MCF 10A (cell line): ENCODE measurements at regions not wholly inside any gene's neighbourhood (a gene's known extent, or its start where the extent isn't known, plus 50 kb on each side); places are given as distances from the start of the nearest gene placed in this dataset.

Experiments used
- BruUV-seq: library from RNA; stranded (reverse); fragments of 400-500 nt; replicated peaks from 2 replicates; lab custom pipeline; 2021; lab: Mats Ljungman, UMichigan
- CTCF ChIA-PET: fragments of 300-600 bp; sonication (Branson Sonifier 250); formaldehyde crosslinking; extraction: SDS; loops from one replicate; lab custom pipeline; 2021; ENCODE audit warnings: antibody characterized with exemption, inconsistent platforms; lab: Yijun Ruan, JAX
- POLR2A ChIA-PET: fragments of 300-600, 350-650 bp; sonication (Branson Sonifier 250); formaldehyde crosslinking; extraction: SDS; loops from one replicate; lab custom pipeline; 2020; ENCODE audit warnings: antibody characterized with exemption, inconsistent platforms; lab: Yijun Ruan, JAX
- DNase-seq: peaks from one replicate; pipeline ENCODE4 v3.0.0-alpha.2; 2018; ENCODE audit not compliant: unreplicated experiment
- H3K27ac Mint-ChIP-seq: one replicate; pipeline ENCODE4 v1.8.0; 2022; ENCODE audit warnings: mild to moderate bottlenecking, low read depth, mixed read lengths; ENCODE audit not compliant: unreplicated experiment
- H3K27me3 Mint-ChIP-seq: one replicate; pipeline ENCODE4 v1.8.0; 2022; ENCODE audit warnings: mixed read lengths; ENCODE audit not compliant: insufficient read depth, unreplicated experiment
- H3K36me3 Mint-ChIP-seq: one replicate; pipeline ENCODE4 v1.8.0; 2022; ENCODE audit warnings: mild to moderate bottlenecking, moderate library complexity, mixed read lengths; ENCODE audit not compliant: insufficient read depth, unreplicated experiment
- H3K4me1 Mint-ChIP-seq: one replicate; pipeline ENCODE4 v1.8.0; 2022; ENCODE audit warnings: mixed read lengths; ENCODE audit not compliant: insufficient read depth, unreplicated experiment
- H3K4me3 Mint-ChIP-seq: one replicate; pipeline ENCODE4 v1.8.0; 2022; ENCODE audit warnings: mild to moderate bottlenecking, moderate library complexity, mixed read lengths; ENCODE audit not compliant: unreplicated experiment
- H3K9me3 Mint-ChIP-seq: one replicate; pipeline ENCODE4 v1.8.0; 2022; ENCODE audit warnings: mixed read lengths; ENCODE audit not compliant: unreplicated experiment
- intact Hi-C: fragments of 100-400 bp; cut with micrococcal nuclease; formaldehyde crosslinking; loops from 2 replicates; pipeline ENCODE4 v1.14.1; 2022
- TF ChIP-seq, protein P1 (sequence below): fragments of 200-600 bp; IDR thresholded peaks from one replicate; pipeline ENCODE4 v1.8.0; 2022; ENCODE audit warnings: antibody characterized with exemption, mild to moderate bottlenecking; ENCODE audit not compliant: unreplicated experiment

DNA sequence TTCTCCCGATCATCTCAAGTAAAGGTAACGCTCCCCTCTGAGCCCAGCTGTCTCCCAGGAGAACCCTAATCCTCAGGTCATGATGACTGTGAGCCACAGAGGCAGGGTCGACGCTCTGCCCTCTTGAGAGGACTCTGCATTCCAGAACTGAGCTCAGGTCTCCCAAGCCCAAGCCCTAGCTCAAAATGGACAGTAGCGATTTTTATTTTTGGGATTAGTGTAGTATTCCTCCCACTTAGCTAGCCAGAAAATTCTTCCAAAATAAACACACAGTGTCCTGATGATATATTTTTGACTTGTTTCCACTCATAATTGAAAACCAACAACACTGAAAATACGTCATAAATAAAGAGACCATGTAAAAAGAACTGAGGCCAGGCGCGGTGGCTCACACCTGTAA lies 462.0 kb upstream of the MGMT start:
- BruUV-seq: no TSS peak

DNA sequence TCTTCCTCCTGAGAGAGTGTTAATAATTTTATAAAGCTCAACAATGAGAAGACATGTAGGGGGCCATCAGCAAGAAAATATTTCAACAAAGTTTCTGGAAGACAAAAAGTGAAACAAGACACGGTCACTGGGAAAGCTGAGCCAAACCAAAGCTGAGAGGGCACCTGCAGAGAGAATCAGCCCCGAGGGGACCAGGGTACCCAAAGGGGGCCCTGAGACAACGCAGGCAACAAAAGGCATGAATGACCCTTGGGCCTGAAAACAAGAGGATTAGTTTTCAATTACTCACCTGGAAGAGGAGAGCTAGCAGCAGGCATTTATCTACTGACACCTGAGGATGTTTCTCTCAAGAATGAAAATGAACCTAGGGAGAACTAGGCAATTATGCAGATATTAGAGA lies 461.2 kb upstream of the MGMT start:
- no peak overlapping the region for H3K27ac Mint-ChIP-seq
- ChIA-PET CTCF (no interaction called here), POLR2A (no interaction called here)
- H3K4me1 Mint-ChIP-seq: no peaks in the 10 kb centered on the region
- no peaks in the 10 kb centered on the region for H3K27me3 Mint-ChIP-seq
- DNase-seq: no peak
- no peaks in the 10 kb centered on the region for H3K36me3 Mint-ChIP-seq
- H3K4me3 Mint-ChIP-seq: no peak overlapping the region
- peaks cover 11% of the 10 kb centered on the region for H3K9me3 Mint-ChIP-seq
- BruUV-seq: no TSS peak
- intact Hi-C loops: no loop called here
- TF ChIP-seq, protein P1, sequence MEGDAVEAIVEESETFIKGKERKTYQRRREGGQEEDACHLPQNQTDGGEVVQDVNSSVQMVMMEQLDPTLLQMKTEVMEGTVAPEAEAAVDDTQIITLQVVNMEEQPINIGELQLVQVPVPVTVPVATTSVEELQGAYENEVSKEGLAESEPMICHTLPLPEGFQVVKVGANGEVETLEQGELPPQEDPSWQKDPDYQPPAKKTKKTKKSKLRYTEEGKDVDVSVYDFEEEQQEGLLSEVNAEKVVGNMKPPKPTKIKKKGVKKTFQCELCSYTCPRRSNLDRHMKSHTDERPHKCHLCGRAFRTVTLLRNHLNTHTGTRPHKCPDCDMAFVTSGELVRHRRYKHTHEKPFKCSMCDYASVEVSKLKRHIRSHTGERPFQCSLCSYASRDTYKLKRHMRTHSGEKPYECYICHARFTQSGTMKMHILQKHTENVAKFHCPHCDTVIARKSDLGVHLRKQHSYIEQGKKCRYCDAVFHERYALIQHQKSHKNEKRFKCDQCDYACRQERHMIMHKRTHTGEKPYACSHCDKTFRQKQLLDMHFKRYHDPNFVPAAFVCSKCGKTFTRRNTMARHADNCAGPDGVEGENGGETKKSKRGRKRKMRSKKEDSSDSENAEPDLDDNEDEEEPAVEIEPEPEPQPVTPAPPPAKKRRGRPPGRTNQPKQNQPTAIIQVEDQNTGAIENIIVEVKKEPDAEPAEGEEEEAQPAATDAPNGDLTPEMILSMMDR: no peak

More for the DNA sequence above, 462.0 kb upstream of the MGMT start:
- Mint-ChIP-seq H3K27me3 (no peaks in the 10 kb centered on the region), H3K27ac (no peak overlapping the region), H3K4me1 (no peaks in the 10 kb centered on the region), H3K36me3 (no peaks in the 10 kb centered on the region), H3K4me3 (no peak overlapping the region), H3K9me3 (peaks cover 11% of the 10 kb centered on the region)
- ChIA-PET CTCF (no interaction called here), POLR2A (no interaction called here)
- DNase-seq: no peak
- TF ChIP-seq, protein P1: no peak
- intact Hi-C loops: no loop called here

DNA sequence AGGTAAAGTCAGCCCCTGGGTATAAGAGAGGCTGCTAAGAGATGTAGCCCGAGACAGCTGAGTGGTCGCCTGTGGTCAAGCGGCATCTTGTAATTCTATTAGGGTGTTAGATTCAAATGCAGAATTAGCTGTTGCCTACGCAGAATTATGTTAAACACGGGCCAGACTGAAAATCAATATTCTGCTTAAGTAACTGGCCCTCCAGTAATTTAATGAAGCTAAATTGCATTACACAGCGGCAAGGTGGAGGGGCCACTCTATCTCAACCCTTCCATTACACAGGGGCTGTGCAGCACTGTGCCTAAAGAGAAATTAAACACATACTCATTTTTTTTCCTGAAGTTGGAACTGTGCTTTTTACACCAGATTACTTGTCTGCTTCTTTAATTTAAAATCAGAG lies 448.5 kb upstream of the MGMT start:
- no peaks in the 10 kb centered on the region for H3K27me3 Mint-ChIP-seq

DNA sequence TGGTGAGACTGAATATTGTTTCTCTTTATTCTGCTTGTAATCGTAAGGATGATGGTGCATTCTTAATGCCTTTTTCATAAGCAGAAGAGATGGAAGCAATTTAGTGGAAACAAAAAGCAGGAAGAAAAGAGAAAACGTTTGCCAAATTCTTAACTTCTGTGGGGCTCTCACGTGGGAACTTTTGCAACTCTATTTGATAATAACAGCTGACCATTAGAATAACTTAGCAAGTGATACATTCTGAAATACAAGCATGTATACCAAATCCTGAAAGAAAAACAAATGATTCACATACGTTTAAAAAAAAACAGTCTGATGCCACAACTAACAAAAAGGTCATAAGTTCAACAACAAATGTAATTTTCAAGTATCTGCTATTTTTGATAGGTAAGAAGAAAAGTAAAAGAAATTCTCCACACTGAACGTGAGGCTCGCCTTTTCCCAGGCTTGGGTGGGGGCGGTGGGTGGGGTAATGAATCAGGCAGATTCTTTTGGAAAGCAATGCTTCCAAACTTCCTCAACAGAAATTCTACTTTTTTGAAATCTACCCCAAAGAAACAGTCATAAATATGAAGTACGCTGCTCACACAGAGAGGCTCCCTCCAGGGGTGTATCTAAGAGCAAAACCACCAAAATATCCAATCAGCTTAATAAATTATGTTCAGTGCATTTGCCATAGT lies 446.2 kb upstream of the MGMT start:
- POLR2A ChIA-PET: no interaction called here
- no peak overlapping the region for H3K4me3 Mint-ChIP-seq
- DNase-seq: no peak
- no peak overlapping the region for H3K27ac Mint-ChIP-seq
- BruUV-seq: no TSS peak
- H3K9me3 Mint-ChIP-seq: no peaks in the 10 kb centered on the region
- CTCF ChIA-PET: interaction anchor here (0.6 to 1.4 kb wide), 3 partner anchors 10 to 58 kb away, joined by 3 to 9 read pairs (median 4); no protein-coding TSS in a partner anchor
- no peaks in the 10 kb centered on the region for H3K27me3 Mint-ChIP-seq
- intact Hi-C loops: no loop called here
- TF ChIP-seq, protein P1: no peak
- no peaks in the 10 kb centered on the region for H3K36me3 Mint-ChIP-seq
- no peaks in the 10 kb centered on the region for H3K4me1 Mint-ChIP-seq

More for the DNA sequence above, 448.5 kb upstream of the MGMT start:
- DNase-seq: no peak
- intact Hi-C loops: no loop called here
- Mint-ChIP-seq H3K4me3 (no peak overlapping the region), H3K4me1 (no peaks in the 10 kb centered on the region), H3K36me3 (no peaks in the 10 kb centered on the region), H3K27ac (no peak overlapping the region), H3K9me3 (no peaks in the 10 kb centered on the region)
- TF ChIP-seq, protein P1: no peak
- BruUV-seq: no TSS peak
- ChIA-PET CTCF (no interaction called here), POLR2A (interaction anchor here (0.7 kb wide), 1 partner anchor 532 kb away, joined by 3 read pairs; no protein-coding TSS in a partner anchor)
